Sciatic nerve (tissue), 2 donors: ENCODE measurements at regions not wholly inside any gene's neighbourhood (a gene's known extent, or its start where the extent isn't known, plus 50 kb on each side); places are given as distances from the start of the nearest gene placed in this dataset.
"Not testable (repeated sequence)": the region's sequence is repeated elsewhere in the genome, so short reads cannot be mapped to it uniquely, and the experiment has no call there.

Experiments
- ATAC-seq: fragments of 200-7000 bp; cut with Tn5 transposase; one replicate; pipeline ENCODE4 v1.9.1; 2020; ENCODE audit warnings: mild to moderate bottlenecking, moderate library complexity
- DNase-seq: peaks from one replicate; pipeline ENCODE4 v3.0.0-alpha.2; 2020; ENCODE audit warnings: low spot score
- intact Hi-C: fragments of 100-400 bp; cut with DNase I; formaldehyde crosslinking; loops from one replicate; pipeline ENCODE4 v1.14.2; 2022
- donor health status: DM: no; HTN: no; CAD: no.
- donor health status: DM: no; HTN: no; CAD: no.

GRCh38 chr6:2302482-2302881 lies 57.1 kb upstream of the GMDS start:
- intact Hi-C loops, ATAC-seq, DNase-seq: not testable (repeated sequence)

- intact Hi-C loops, result no loop called here
- ATAC-seq (no peak), DNase-seq (no peak)
Measured at GRCh38 chr6:2296781-2297180, 51.4 kb upstream of the GMDS start.
